Endothelial cell of umbilical vein (primary cell): ENCODE measurements at regions not wholly inside any gene's neighbourhood (a gene's known extent, or its start where the extent isn't known, plus 50 kb on each side); places are given as distances from the start of the nearest gene placed in this dataset.

Experiments
- BruUV-seq: library from RNA; stranded (reverse); fragments of 400-500 nt; replicated peaks from 2 replicates; lab custom pipeline; 2021; lab: Mats Ljungman, UMichigan
- CTCF ChIA-PET: fragments of 300-600, 350-600 bp; sonication (Branson Sonifier 250); formaldehyde crosslinking; loops from one replicate; lab custom pipeline; 2021; ENCODE audit warnings: antibody characterized with exemption, inconsistent platforms; lab: Charles Lee
- POLR2A ChIA-PET: fragments of 300-600, 350-600 bp; sonication (Branson Sonifier 250); formaldehyde crosslinking; loops from one replicate; lab custom pipeline; 2021; ENCODE audit warnings: antibody characterized with exemption, inconsistent platforms; lab: Charles Lee
- DNase-seq: peaks from one replicate; pipeline ENCODE4 v3.0.0-alpha.2; 2011; ENCODE audit warnings: low read depth, low spot score
- FAIRE-seq: peaks from 2 replicates; lab custom pipeline; 2011; peaks lifted over from hg19 to GRCh38; lab: Jason Lieb, UNC
- H2AFZ ChIP-seq: 2 replicates; pipeline ENCODE4 v1.6.0; 2012; ENCODE audit warnings: low read depth, low read length, control low read depth, inconsistent platforms
- H3K27ac ChIP-seq: 2 replicates; pipeline ENCODE4 v1.5.1; 2011; ENCODE audit warnings: low read depth, mild to moderate bottlenecking, control low read depth, low read length, moderate library complexity; ENCODE audit not compliant: insufficient read depth
- H3K27me3 ChIP-seq, 2 experiments: 2 replicates each; pipeline versions ENCODE4 v1.6.0 to v1.6.1; 2011; ENCODE audit warnings: low read length in 2 of 2, mixed read lengths in 1 of 2; ENCODE audit not compliant: control insufficient read depth in 2 of 2, insufficient read depth in 2 of 2
- H3K36me3 ChIP-seq, 2 experiments: 2 replicates in 1 of 2; 3 replicates in 1 of 2; pipeline ENCODE4 v1.5.1; 2011; ENCODE audit warnings: low read length in 2 of 2, mild to moderate bottlenecking in 1 of 2, moderate library complexity in 1 of 2; ENCODE audit not compliant: control insufficient read depth in 2 of 2, insufficient read depth in 2 of 2; ENCODE audit errors: extremely low read depth in 1 of 2
- H3K4me1 ChIP-seq: 3 replicates; pipeline ENCODE4 v1.5.1; 2011; ENCODE audit warnings: mild to moderate bottlenecking, low read length; ENCODE audit not compliant: control insufficient read depth, insufficient read depth; ENCODE audit errors: extremely low read depth
- H3K4me2 ChIP-seq: 2 replicates; pipeline ENCODE4 v1.6.1; 2011; ENCODE audit warnings: low read length, control low read depth, mixed read lengths; ENCODE audit not compliant: insufficient read depth
- H3K4me3 ChIP-seq, 3 experiments: fragments of 200-600 bp in 1 of 3; sonication (generic), shearing (Covaris generic) in 1 of 3; replicated peaks in 1 of 3; 2 replicates each; pipeline ENCODE4 v1.5.1; 2011 to 2016; ENCODE audit warnings: control low read depth in 3 of 3, low read length in 3 of 3, mild to moderate bottlenecking in 2 of 3, inconsistent platforms in 1 of 3, low read depth in 1 of 3, moderate library complexity in 1 of 3; ENCODE audit not compliant: insufficient read depth in 1 of 3
- H3K79me2 ChIP-seq: 2 replicates; pipeline ENCODE4 v1.6.0; 2012; ENCODE audit warnings: low read length, inconsistent platforms; ENCODE audit not compliant: control insufficient read depth, insufficient read depth
- H3K9ac ChIP-seq: replicated peaks from 2 replicates; pipeline ENCODE3; 2011; ENCODE audit warnings: low read length, control low read depth; ENCODE audit not compliant: insufficient read depth; ENCODE audit errors: extremely low read depth
- H3K9me1 ChIP-seq: replicated peaks from 3 replicates; pipeline ENCODE4 v1.6.0; 2011; ENCODE audit warnings: mild to moderate bottlenecking, low read length; ENCODE audit not compliant: control insufficient read depth, insufficient read depth; ENCODE audit errors: extremely low read depth
- H3K9me3 ChIP-seq: replicated peaks from 2 replicates; pipeline ENCODE4 v1.5.1; 2012; ENCODE audit warnings: low read length, inconsistent platforms; ENCODE audit not compliant: control insufficient read depth, insufficient read depth
- H4K20me1 ChIP-seq: replicated peaks from 2 replicates; pipeline ENCODE3; 2011; ENCODE audit warnings: mild to moderate bottlenecking, low read length; ENCODE audit not compliant: control insufficient read depth, insufficient read depth; ENCODE audit errors: extremely low read depth
- EZH2 ChIP-seq: IDR thresholded peaks from 2 replicates; pipeline ENCODE4 v1.6.1; 2012; ENCODE audit warnings: borderline replicate concordance, low read depth, mild to moderate bottlenecking, moderate library complexity, low read length, inconsistent platforms; ENCODE audit not compliant: severe bottlenecking
- FOS ChIP-seq: IDR thresholded peaks from 2 replicates; pipeline ENCODE4 v1.6.1; 2011; ENCODE audit warnings: mild to moderate bottlenecking, low read length, moderate library complexity, borderline replicate concordance; ENCODE audit not compliant: insufficient read depth
- GATA2 ChIP-seq: IDR thresholded peaks from 2 replicates; pipeline ENCODE4 v1.7.0; 2011; ENCODE audit warnings: low read depth, mild to moderate bottlenecking, moderate library complexity, mixed read lengths, low read length; ENCODE audit not compliant: insufficient read length, insufficient read depth
- JUN ChIP-seq: IDR thresholded peaks from 2 replicates; pipeline ENCODE4 v1.6.1; 2011; ENCODE audit warnings: borderline replicate concordance, low read depth; ENCODE audit not compliant: insufficient read length, insufficient read depth
- MYC ChIP-seq: IDR thresholded peaks from one replicate; pipeline ENCODE4 v1.6.1; 2011; ENCODE audit warnings: mild to moderate bottlenecking, low read depth, low read length
- POLR2A ChIP-seq: IDR thresholded peaks from 2 replicates; pipeline ENCODE4 v1.6.1; 2012; ENCODE audit warnings: low read depth, mild to moderate bottlenecking, control low read depth, low read length
- POLR2AphosphoS5 ChIP-seq: IDR thresholded peaks from 2 replicates; pipeline ENCODE4 v1.6.1; 2012; ENCODE audit warnings: low read depth, mild to moderate bottlenecking, control low read depth, low read length, moderate library complexity; ENCODE audit not compliant: insufficient read depth
- dilution Hi-C: fragments of 300-500 bp; cut with MboI; formaldehyde crosslinking; loops from one replicate; pipeline ENCODE4 v1.15.0; 2019; ENCODE audit warnings: low sequenced_read_pairs; ENCODE audit not compliant: extremely low pct_ligation_motif_present
- intact Hi-C: fragments of 100-400 bp; cut with micrococcal nuclease; formaldehyde crosslinking; loops from one replicate; pipeline ENCODE4 v1.10.0; 2022
- TF ChIP-seq, protein P1 (sequence below), 2 donors: IDR thresholded peaks; 1 replicate in 1 of 2; 2 replicates in 1 of 2; pipeline ENCODE4 v1.5.1; 2011; ENCODE audit warnings: low read length in 2 of 2, mild to moderate bottlenecking in 2 of 2, moderate library complexity in 2 of 2, control low read depth in 1 of 2, inconsistent platforms in 1 of 2, low read depth in 1 of 2; ENCODE audit not compliant: insufficient read depth in 1 of 2; ENCODE audit errors: extremely low read depth in 1 of 2
- TF ChIP-seq, protein P2 (sequence below): IDR thresholded peaks from 2 replicates; pipeline ENCODE4 v1.6.1; 2011; ENCODE audit not compliant: insufficient read depth, insufficient read length

- intact Hi-C loops: no loop called here
- Histone ChIP-seq H3K36me3 (no peaks in the 10 kb centered on the region), H2AFZ (no peak overlapping the region), H3K9ac (no peak overlapping the region), H3K79me2 (no peaks in the 10 kb centered on the region), H3K9me1 (no peaks in the 10 kb centered on the region), H3K4me3 (no peak overlapping the region), H3K27ac (no peak overlapping the region), H3K9me3 (no peaks in the 10 kb centered on the region), H3K4me2 (no peak overlapping the region), H3K27me3 (no peaks in the 10 kb centered on the region), H3K4me1 (no peaks in the 10 kb centered on the region), H4K20me1 (no peaks in the 10 kb centered on the region)
- TF ChIP-seq EZH2 (no peak), JUN (no peak), GATA2 (no peak), POLR2AphosphoS5 (no peak), FOS (no peak), POLR2A (no peak), MYC (no peak)
- TF ChIP-seq, protein P1, sequence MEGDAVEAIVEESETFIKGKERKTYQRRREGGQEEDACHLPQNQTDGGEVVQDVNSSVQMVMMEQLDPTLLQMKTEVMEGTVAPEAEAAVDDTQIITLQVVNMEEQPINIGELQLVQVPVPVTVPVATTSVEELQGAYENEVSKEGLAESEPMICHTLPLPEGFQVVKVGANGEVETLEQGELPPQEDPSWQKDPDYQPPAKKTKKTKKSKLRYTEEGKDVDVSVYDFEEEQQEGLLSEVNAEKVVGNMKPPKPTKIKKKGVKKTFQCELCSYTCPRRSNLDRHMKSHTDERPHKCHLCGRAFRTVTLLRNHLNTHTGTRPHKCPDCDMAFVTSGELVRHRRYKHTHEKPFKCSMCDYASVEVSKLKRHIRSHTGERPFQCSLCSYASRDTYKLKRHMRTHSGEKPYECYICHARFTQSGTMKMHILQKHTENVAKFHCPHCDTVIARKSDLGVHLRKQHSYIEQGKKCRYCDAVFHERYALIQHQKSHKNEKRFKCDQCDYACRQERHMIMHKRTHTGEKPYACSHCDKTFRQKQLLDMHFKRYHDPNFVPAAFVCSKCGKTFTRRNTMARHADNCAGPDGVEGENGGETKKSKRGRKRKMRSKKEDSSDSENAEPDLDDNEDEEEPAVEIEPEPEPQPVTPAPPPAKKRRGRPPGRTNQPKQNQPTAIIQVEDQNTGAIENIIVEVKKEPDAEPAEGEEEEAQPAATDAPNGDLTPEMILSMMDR (IDR thresholded peaks at IDR 0.05; ENCODE audit: extremely low read depth in 1 of 2, insufficient read depth in 1 of 2, low read depth in 1 of 2, low read length in 2 of 2): no peak
- TF ChIP-seq, protein P2, sequence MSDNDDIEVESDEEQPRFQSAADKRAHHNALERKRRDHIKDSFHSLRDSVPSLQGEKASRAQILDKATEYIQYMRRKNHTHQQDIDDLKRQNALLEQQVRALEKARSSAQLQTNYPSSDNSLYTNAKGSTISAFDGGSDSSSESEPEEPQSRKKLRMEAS: no peak
- no TSS peak for BruUV-seq
- DNase-seq (no peak), FAIRE-seq (no peak)
- CTCF ChIA-PET: no interaction called here
- POLR2A ChIA-PET: no interaction called here
- dilution Hi-C loops: no loop called here
These were observed 87.8 kb upstream of the CPEB4 start for GRCh38 chr5:173800340-173800739.
